Activated T-cell treated with anti-CD3 and anti-CD28 coated beads for 24 hours (primary cell): ENCODE measurements at regions not wholly inside any gene's neighbourhood (a gene's known extent, or its start where the extent isn't known, plus 50 kb on each side); places are given as distances from the start of the nearest gene placed in this dataset.

Experiments
- DNase-seq: peaks from one replicate; pipeline ENCODE4 v3.0.0-alpha.2; 2020; ENCODE audit warnings: low read depth

GRCh38 chr2:18465979-18466378 lies 94.5 kb downstream of the RDH14 start:
- DNase-seq = no peak

GRCh38 chr2:18464913-18465312 lies 95.5 kb downstream of the RDH14 start:
- DNase-seq = no peak

- no peak for DNase-seq
These were observed 104.4 kb downstream of the RDH14 start for GRCh38 chr2:18456026-18456425.

GRCh38 chr2:18455236-18455862 lies 105.1 kb downstream of the RDH14 start:
- DNase-seq = no peak

GRCh38 chr2:18454692-18455235 lies 105.7 kb downstream of the RDH14 start:
- no peak for DNase-seq

- no peak for DNase-seq
These were observed 113.7 kb downstream of the RDH14 start for GRCh38 chr2:18446715-18447114.

- no peak for DNase-seq
These were observed 114.8 kb downstream of the RDH14 start for GRCh38 chr2:18445433-18446320.

- DNase-seq = no peak
These were observed 115.6 kb downstream of the RDH14 start for GRCh38 chr2:18444806-18445205.

- no peak for DNase-seq
These were observed 118.9 kb downstream of the RDH14 start for GRCh38 chr2:18441583-18441982.

GRCh38 chr2:18440777-18441176 lies 119.7 kb downstream of the RDH14 start:
- DNase-seq = no peak

- no peak for DNase-seq
These were observed 120.3 kb downstream of the RDH14 start for GRCh38 chr2:18440141-18440661.

GRCh38 chr2:18439716-18440115 lies 120.7 kb downstream of the RDH14 start:
- DNase-seq = no peak

GRCh38 chr2:18437909-18438308 lies 122.5 kb downstream of the RDH14 start:
- DNase-seq = no peak

GRCh38 chr2:18436503-18437005 lies 123.9 kb downstream of the RDH14 start:
- no peak for DNase-seq

- no peak for DNase-seq
These were observed 124.9 kb downstream of the RDH14 start for GRCh38 chr2:18435426-18436037.

- no peak for DNase-seq
These were observed 126.6 kb downstream of the RDH14 start for GRCh38 chr2:18433872-18434271.

- no peak for DNase-seq
These were observed 127.5 kb downstream of the RDH14 start for GRCh38 chr2:18432999-18433398.

GRCh38 chr2:18430996-18431748 lies 129.3 kb downstream of the RDH14 start:
- no peak for DNase-seq

GRCh38 chr2:18428516-18428915 lies 131.9 kb downstream of the RDH14 start:
- DNase-seq = no peak

GRCh38 chr2:18427762-18428161 lies 132.7 kb downstream of the RDH14 start:
- no peak for DNase-seq

GRCh38 chr2:18426174-18426573 lies 134.3 kb downstream of the RDH14 start:
- DNase-seq = no peak
